ENCODE measurements at regions not wholly inside any gene's neighbourhood (a gene's known extent, or its start where the extent isn't known, plus 50 kb on each side); places are given as distances from the start of the nearest gene placed in this dataset.

DNA sequence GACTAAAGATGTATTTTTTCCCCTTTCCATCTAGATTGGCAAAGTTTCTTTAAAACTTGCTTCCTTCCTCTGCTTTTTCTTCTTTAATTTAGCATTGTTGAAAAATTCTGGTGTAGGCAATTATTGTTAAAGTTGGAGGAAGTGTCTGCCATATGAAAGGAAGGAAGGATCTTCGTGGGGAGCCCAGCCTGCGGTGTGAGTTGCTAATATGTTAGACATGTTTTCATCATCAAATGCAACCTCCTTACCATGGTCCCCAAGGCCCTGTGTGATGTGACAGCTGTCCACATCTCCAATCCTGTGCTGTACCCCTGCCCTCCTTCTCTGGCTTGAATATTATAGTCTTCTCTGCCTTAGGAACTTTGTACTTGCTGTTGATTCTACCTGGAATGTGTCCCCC is 81.0 kb upstream of the ZBTB18 start:
- H3K23me2 ChIP-seq (ENCODE audit: low read depth, low read length) = no peaks in the 10 kb centered on the region
- no peak overlapping the region for H3K56ac ChIP-seq (replicated peaks; ENCODE audit: insufficient read length, low read depth, low read length)
- ChIA-PET CTCF (ENCODE audit: partially characterized antibody) (interaction anchor here (0.6 kb wide), 1 partner anchor 261 kb away, joined by 3 read pairs; no protein-coding TSS in a partner anchor), POLR2A (ENCODE audit: partially characterized antibody) (no interaction called here)
- no peaks in the 10 kb centered on the region for H4K20me1 ChIP-seq (replicated peaks in 1 of 2; ENCODE audit: control insufficient read depth in 1 of 2, insufficient read depth in 2 of 2, low read length in 2 of 2)
- no peak overlapping the region for H2BK120ac ChIP-seq (replicated peaks; ENCODE audit: low read depth, low read length)
- H4K5ac ChIP-seq (ENCODE audit: insufficient read length, low read depth, low read length) = no peak overlapping the region
- no peak overlapping the region for H2BK12ac ChIP-seq (ENCODE audit: low read depth, low read length)
- H3K4ac ChIP-seq (replicated peaks; ENCODE audit: insufficient read length, low read depth, low read length) = no peak overlapping the region
- H3K4me2 ChIP-seq (ENCODE audit: insufficient read depth in 1 of 2, low read depth in 2 of 2, low read length in 2 of 2) = no peak overlapping the region
- H2BK15ac ChIP-seq (ENCODE audit: low read length) = no peak overlapping the region
- H3K14ac ChIP-seq (ENCODE audit: insufficient read length) = no peak overlapping the region
- H4K8ac ChIP-seq (ENCODE audit: extremely low read depth, insufficient read depth, low read length) = no peak overlapping the region
- H3K9ac ChIP-seq (replicated peaks in 1 of 4; ENCODE audit: extremely low read depth in 1 of 4, low read depth in 3 of 4, low read length in 3 of 4) = no peak overlapping the region
- H3K79me2 ChIP-seq (ENCODE audit: control insufficient read depth in 1 of 2, insufficient read depth in 2 of 2, low read length in 2 of 2) = no peaks in the 10 kb centered on the region
- no peak overlapping the region for H2BK20ac ChIP-seq (ENCODE audit: low read length)
- H2AK5ac ChIP-seq (ENCODE audit: low read depth, low read length) = no peak overlapping the region
- H4K91ac ChIP-seq (replicated peaks; ENCODE audit: insufficient read length, low read length) = no peak overlapping the region
- WGBS, 2 experiments (ENCODE audit: extremely low coverage in 1 of 2, insufficient coverage in 1 of 2, insufficient read length in 1 of 2, insufficient replicate concordance in 2 of 2, low coverage in 1 of 2, low lambda C conversion rate in 2 of 2, missing lambda C conversion rate in 1 of 2) = 89% methylated on average over 2 of the region's 2 CpGs; no CpG with 5 or more reads in 1 of the 2 experiments
- H3K36me3 ChIP-seq (ENCODE audit: control insufficient read depth in 2 of 4, insufficient read depth in 4 of 4, low read length in 3 of 4) = no peaks in the 10 kb centered on the region
- DNase-seq (ENCODE audit: low read depth in 1 of 2, low spot score in 2 of 2) (peak in 1 of 2 experiments; percentile 27), FAIRE-seq (no peak)
- peaks cover 0 to 7% (median 3%) of the 10 kb centered on the region in 4 experiments; a peak in 4 of 7 replicates for H3K4me1 ChIP-seq (replicated peaks in 1 of 4; ENCODE audit: control insufficient read depth in 3 of 4, insufficient read depth in 4 of 4, low read length in 3 of 4)
- H3K4me3 ChIP-seq (ENCODE audit: extremely low read depth in 1 of 4, insufficient read depth in 2 of 4, low read depth in 3 of 4, low read length in 4 of 4) = no peak overlapping the region
- H2BK5ac ChIP-seq (ENCODE audit: low read depth, low read length) = no peak overlapping the region
- H3K18ac ChIP-seq (ENCODE audit: extremely low read depth, low read length) = no peak overlapping the region
- H3K79me1 ChIP-seq (ENCODE audit: low read depth, low read length) = no peaks in the 10 kb centered on the region
- no peak overlapping the region for H3K23ac ChIP-seq (ENCODE audit: insufficient read length)
- H3K9me3 ChIP-seq (ENCODE audit: insufficient read depth in 2 of 2, low read depth in 1 of 2, low read length in 1 of 2) = no peaks in the 10 kb centered on the region
- 0 out of 2 replicates have a peak overlapping the region, but pooled peaks have one; percentile 0 for H2AFZ ChIP-seq (ENCODE audit: low read length)
- H3K27me3 ChIP-seq (replicated peaks in 1 of 4; ENCODE audit: control insufficient read depth in 3 of 4, extremely low read depth in 1 of 4, insufficient read depth in 3 of 4, low read length in 3 of 4) = no peaks in the 10 kb centered on the region
- no peak overlapping the region for H3K27ac ChIP-seq (ENCODE audit: low read depth, low read length)
- no peak for TF ChIP-seq EP300 (IDR thresholded peaks at IDR 0.05; ENCODE audit: borderline replicate concordance in 1 of 2, low read depth in 2 of 2, low read length in 2 of 2)

Measured in H1 (cell line).